GM18505 (cell line): ENCODE measurements at regions not wholly inside any gene's neighbourhood (a gene's known extent, or its start where the extent isn't known, plus 50 kb on each side); places are given as distances from the start of the nearest gene placed in this dataset.

Experiments
- ATAC-seq: cut with Tn5 transposase; IDR thresholded peaks from one replicate; pipeline ENCODE4 v1.9.1; 2021; ENCODE audit not compliant: unreplicated experiment
- POLR2A ChIP-seq: IDR thresholded peaks from 4 replicates; pipeline ENCODE4 v1.6.1; 2011; ENCODE audit warnings: borderline replicate concordance; ENCODE audit not compliant: insufficient read depth, insufficient read length; ENCODE audit errors: extremely low read depth

DNA sequence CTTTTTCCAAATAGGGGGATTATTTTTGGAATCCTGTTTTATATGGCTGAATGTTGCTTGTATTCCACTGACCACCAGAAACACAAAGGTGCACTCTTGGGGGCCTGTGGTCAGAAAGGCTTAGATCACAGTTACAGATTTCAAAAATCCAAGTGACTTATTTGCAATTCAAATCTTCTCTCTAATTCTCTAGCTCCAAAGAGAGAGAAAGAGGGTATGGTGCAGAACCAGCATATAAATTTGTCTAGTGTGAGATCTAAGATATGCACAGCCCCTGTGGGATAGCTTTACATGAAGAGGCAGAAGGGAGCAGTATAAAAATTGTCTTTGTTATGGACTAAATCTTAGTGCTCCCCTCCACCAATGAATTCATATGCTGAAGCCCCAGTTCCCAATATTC, 1121.7 kb upstream of the CELF2 start:
- TF ChIP-seq POLR2A = no peak
- no peak for ATAC-seq

DNA sequence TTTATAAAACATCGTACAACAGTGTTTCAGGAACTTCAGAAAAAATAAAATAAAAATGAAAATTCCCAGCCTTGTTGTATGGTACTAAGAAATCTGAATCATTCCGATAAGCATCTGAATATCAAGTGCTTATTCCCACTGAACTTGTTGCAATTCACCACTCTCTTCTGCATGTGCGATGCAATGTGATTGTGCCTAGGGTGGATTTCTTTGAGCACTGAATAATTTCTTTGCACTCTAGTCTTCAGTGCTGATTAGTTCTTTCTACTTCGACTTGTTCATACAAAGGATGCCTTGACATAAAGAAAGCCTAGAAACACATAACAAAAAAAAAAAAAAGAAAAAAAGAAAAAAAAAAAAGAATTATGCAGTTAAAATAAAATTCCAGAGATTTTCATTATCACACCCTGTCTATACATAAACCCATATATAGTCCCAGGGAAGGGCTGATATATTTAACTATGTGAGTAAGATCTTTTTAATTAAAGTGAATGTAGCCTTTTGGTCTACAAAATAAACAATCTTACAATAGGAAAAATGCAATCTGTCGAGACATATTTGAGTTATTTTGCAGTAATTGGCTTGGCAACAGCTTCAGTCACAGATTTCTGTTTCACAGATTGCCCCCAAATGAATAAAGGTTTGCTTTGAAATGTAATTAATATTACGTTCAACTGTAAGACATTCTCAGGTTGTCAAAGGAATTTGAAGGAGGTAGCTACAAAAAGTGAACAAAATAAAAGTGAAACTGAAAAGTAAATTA, 1118.9 kb upstream of the CELF2 start:
- no peak for ATAC-seq
- no peak for TF ChIP-seq POLR2A

DNA sequence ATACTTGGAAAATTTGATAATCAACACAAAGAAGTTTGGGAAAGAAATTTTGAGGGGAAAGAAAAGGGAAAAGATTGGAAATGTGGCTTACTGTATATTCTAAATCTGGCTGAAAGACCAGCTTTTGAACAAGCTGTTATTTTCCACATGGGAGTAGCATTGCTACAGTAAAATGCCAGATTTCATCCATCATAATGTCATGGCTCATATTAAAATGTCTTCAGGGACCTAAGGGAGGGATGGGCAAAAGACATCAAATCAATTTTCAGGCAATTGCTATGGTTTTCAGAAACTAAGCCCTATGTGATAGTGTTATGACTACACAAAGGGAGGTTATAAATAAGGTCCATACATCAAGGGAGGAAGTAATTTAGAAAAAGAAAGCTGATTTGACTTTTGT, 1116.9 kb upstream of the CELF2 start:
- no peak for TF ChIP-seq POLR2A
- no peak for ATAC-seq

DNA sequence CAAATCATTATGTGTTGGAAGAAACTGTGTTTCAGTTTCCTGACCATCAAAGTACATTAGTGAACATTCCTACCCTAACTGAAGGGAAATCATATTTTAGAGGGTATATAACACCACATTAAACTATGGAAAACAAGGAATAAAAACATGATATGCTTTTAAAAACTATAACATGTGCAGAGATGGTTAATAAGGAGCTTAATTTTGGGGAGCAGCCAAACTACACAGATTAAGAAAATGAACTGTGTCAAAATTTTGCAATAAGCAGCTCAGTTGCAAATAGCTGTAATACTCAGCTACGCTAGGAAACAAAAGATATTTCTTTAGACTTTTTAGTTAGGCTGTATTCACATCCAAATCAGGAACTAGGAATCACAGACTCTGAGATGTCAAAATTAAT, 1115.7 kb upstream of the CELF2 start:
- ATAC-seq = no peak
- TF ChIP-seq POLR2A = no peak

DNA sequence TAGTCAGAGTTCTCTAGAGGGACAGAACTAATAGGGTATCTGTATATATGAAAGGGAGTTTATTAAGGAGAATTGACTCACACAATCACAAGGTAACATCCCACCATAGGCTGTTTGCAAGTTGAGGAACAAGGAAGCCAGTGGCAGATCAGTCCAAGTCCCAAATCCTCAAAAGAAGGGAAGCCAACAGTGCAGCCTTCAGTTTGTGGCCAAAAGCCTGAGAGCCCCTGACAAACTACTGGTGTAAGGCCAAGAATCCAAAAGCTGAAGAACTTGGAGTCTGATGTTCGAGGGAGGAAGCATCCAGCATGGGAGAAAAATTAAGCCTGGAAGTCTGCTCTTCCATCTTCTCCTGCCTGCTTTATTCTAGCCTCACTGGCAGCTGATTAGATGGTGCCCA, 1107.2 kb upstream of the CELF2 start:
- ATAC-seq = no peak
- TF ChIP-seq POLR2A = no peak

DNA sequence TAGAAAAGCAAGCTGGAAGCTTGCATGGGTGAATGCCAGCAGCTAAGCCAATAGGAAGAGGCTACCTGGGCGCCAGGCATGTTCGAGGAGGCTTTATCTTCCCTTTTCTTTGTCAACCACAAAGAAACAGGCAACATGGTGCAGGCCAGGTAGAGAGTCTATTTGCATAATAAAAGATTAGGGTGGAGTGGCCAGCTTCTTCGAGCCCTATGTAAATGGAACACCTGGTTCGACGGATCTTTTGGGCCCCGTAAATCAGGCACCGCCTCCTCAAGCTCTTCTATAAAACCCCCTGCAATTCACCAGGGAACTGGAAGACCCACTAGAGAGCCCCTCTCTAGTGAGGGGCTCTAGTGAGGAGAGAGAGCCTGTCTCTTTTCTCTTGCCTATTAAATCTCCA, 1106.2 kb upstream of the CELF2 start:
- ATAC-seq = no peak
- no peak for TF ChIP-seq POLR2A

DNA sequence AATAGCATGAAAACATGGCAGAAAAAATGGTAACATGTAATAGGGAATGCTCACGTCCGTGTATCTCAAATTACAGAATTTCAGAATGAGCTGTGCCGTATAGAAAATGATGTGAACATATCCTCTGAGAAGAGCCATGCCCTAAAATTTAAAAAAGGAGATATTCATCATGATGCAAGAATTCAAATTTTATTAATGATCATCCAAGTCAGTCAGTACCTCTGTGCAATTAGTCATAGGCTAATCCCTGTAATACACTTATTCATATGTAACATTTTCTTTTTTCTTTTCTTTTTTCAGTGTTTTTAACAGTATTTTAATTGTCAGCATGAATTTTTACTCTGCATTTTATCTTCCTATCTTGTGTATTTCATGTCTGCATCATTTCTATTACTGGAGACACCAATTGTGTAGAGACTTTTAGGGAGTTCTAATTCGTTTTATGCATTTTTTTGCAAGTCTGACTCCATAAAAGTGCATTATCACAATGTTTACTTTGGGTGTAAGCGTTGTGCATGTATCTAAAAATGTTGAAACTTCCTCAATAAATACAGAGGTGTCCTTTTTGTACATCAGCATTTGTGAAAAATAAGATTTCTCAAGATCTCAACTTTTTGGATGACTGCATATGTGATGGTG, 1103.7 kb upstream of the CELF2 start:
- ATAC-seq = no peak

DNA sequence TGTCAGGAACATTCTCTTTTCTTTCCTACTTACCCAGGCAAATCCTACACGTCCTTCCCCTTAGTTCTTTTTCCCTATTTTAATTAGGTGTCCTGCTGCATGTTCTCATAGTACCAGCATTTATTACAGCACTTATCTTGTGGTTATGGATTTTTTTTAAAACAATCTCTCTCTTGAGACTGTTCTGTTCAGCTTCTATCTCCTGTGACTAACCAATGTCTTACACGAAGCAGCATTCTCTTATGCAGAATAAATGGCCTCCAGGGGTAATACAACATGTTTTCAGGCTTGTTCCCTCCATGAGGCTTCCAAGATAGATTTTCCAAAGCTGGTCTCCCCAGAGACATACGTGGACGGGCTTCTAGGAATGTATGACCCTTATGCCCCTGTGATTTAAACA, 1096.1 kb upstream of the CELF2 start:
- ATAC-seq = no peak
- TF ChIP-seq POLR2A = no peak

More for the DNA sequence above, 1103.7 kb upstream of the CELF2 start:
- TF ChIP-seq POLR2A = no peak

DNA sequence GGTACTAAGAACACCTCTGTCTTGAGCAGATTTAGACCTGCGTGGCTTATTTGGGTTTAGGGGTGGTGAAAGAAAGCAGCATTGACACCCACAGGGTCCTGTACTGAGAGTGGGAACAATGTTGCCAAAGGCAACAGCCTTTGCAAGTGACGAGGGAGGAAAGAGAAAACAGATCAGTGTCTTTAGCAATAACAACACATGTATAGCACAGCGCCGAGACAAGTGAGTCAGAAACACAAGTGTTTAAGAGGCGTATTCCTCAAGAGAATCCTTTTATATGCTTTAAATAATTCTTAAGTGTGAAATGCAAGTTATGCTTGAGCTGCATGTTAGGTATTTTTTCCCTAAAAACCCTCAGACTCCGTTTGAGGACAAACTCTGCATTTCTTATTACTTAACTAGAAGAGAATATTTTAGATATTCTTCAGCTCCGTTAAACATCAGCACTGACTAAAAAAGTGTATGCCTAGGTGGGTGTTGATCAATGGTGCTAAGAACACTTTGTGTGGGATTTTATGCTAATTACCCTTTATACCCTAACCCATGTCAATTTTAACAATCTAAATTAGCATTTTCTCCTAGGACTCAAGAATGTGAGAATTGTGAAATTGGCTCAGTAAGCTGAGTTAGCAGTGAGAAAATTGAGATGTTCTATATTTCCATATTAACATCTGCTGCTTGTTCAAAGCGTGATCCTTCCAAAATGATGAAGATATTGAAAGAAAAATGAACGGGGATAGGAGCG, 1095.4 kb upstream of the CELF2 start:
- TF ChIP-seq POLR2A = no peak
- ATAC-seq = no peak

DNA sequence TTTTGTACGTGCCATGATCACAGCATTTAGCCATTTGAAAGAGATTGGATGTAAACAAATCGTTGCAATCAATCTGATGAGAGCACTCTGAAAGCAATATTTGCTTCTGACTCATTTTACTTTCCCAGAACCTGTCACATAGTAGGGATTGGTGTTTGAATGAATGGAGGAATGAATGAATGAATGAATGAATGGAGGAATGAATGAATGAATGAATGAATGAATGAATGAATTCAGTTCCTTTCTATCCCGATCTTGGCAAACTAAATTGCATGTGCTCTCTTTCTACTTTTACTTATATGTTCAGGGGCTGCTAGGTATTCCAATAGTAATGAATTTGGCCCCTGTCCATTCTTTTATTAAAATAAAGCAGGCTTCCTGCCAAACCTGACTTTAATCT, 1091.7 kb upstream of the CELF2 start:
- TF ChIP-seq POLR2A = no peak
- ATAC-seq = no peak

DNA sequence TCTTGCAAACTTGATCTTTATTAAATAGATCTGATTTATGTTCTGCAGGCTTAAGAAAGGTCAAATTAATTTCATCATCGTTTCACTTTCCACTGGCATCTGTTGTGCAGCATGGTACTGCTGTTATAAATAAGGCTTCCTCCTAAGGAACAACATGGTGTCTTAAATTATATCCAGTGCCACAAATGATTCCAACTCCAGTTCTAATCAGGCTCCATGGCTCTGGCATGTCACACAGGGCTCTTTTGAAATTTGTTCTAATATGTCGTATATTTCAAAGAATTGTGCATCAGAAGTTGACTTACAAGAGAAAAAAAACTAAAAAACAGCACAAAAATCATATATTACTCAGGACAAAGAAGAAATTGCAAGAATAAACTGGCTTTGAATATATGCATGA, 1090.8 kb upstream of the CELF2 start:
- TF ChIP-seq POLR2A = no peak
- ATAC-seq = no peak

DNA sequence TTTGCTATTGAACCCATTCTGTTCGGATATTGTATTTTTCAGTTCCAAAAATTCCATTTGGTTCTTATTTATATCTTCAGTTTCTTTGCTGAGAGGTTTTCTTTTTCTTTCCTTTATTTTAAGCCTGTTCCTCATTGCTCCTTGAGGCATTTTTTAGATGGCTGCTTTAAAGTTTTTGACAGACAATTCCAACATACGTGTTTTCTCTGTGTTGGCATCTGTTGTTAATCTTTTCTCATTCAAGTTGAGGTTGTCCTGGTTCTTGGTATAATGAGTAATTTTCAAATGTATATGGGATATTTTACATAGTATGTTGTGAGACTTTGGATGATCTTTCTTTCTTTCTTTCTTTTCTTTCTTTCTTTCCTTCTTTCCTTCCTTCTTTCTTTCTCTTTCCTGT, 1078.0 kb upstream of the CELF2 start:
- TF ChIP-seq POLR2A = no peak
- no peak for ATAC-seq

DNA sequence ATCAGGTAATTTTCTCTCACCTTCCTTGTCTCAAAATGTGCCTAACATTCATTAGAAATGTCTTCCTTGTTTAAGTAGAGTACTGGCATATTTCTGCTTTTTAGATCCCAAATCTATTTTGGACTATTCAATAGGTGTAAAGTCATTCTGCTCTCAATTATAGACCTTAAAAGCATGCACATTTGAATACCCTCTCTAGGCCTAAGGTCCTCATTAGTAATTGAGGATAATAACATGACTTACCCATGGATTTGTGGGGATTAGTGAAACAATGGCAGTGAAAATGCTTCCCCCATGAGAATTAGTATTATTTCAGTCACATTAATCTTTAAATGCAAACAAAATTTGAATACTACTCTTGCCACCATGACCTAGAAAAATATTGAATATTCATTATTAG, 1073.0 kb upstream of the CELF2 start:
- no peak for ATAC-seq
- no peak for TF ChIP-seq POLR2A

DNA sequence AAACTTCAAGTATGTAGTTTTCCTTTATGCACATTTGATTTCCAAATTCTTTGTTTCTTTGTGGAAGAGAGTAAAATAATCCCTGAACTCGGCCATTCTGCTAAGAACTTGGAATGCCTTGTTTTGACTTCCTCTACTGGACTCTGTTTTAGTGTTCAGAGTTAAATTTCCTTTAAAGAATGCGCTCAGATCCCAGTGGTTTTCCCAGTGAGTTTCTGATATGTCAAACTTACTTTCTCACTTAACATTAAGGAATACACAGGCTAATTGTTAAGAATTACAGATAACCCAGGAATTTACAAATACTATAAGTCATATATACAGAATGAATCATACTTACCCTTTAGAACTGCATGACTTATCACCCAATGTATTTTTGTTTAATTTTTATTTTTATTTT, 1067.6 kb upstream of the CELF2 start:
- no peak for ATAC-seq
- TF ChIP-seq POLR2A = no peak

DNA sequence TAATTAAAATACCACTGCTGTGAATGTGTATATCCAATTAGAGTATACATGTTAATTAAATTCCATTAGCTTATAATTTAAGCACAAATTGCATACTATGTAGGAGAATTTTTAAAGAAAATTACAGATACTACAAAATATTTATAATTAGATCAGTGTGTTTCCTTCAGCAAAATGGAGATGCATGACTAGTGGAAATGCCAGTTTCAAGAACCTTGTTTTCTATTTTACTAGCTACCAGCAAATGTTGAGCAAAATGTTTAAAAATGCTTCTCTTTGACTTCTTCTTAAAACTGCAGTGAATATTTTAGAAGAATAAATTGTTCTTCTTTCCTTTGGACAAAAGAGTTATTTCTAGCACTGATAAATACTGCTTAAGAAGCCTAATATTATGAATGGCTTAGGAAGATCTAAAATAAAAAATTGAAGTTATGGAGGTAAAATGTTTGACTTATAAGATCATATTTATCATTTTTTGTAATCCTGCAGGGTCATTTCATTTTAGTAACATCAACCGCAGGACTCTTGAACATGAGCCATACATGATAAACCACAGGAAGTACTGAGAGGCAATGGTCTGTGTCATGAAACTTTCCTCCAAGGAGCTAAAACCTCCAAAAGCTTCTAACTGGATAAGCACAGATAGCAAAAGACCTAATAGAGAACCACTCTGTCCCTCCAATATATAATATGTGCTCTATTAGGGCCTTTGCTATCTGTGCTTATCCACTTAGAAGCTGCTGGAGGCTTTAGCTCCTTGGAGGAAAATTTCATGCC, 1066.0 kb upstream of the CELF2 start:
- no peak for TF ChIP-seq POLR2A
- ATAC-seq = no peak
